GM23248 (cell line): ENCODE measurements at regions not wholly inside any gene's neighbourhood (a gene's known extent, or its start where the extent isn't known, plus 50 kb on each side); places are given as distances from the start of the nearest gene placed in this dataset.

ENCODE experiments used
- DNase-seq: peaks from one replicate; pipeline ENCODE4 v3.0.0-alpha.2; 2015
- H2AFZ ChIP-seq: fragments of 200-600 bp; sonication (generic); 2 replicates; pipeline ENCODE4 v1.6.1; 2016; ENCODE audit warnings: antibody characterized with exemption
- H3F3A ChIP-seq: fragments of 200-600 bp; sonication (generic); 2 replicates; pipeline ENCODE4 v1.6.1; 2016; ENCODE audit warnings: mild to moderate bottlenecking, antibody characterized with exemption, mixed run types; ENCODE audit not compliant: insufficient read depth
- H3K27ac ChIP-seq: fragments of 200-600 bp; sonication (generic); 2 replicates; pipeline ENCODE4 v1.5.1; 2016; ENCODE audit warnings: mild to moderate bottlenecking
- H3K27me3 ChIP-seq: fragments of 200-600 bp; sonication (generic); replicated peaks from 2 replicates; pipeline ENCODE4 v1.6.1; 2016; ENCODE audit warnings: mild to moderate bottlenecking; ENCODE audit not compliant: insufficient read depth
- H3K36me3 ChIP-seq: fragments of 200-600 bp; sonication (generic); 2 replicates; pipeline ENCODE4 v1.6.1; 2016; ENCODE audit warnings: low read depth, mild to moderate bottlenecking
- H3K4me1 ChIP-seq: fragments of 200-600 bp; sonication (generic); 2 replicates; pipeline ENCODE4 v1.6.1; 2016; ENCODE audit warnings: mild to moderate bottlenecking; ENCODE audit not compliant: insufficient read depth
- H3K4me2 ChIP-seq: fragments of 200-600 bp; sonication (generic); one replicate; pipeline ENCODE4 v1.6.1; 2016; ENCODE audit warnings: mild to moderate bottlenecking; ENCODE audit not compliant: unreplicated experiment
- H3K4me3 ChIP-seq: fragments of 200-600 bp; sonication (generic); 2 replicates; pipeline ENCODE4 v1.5.1; 2016; ENCODE audit warnings: mild to moderate bottlenecking
- H3K79me2 ChIP-seq: fragments of 200-600 bp; sonication (generic); 2 replicates; pipeline ENCODE4 v1.6.1; 2016; ENCODE audit warnings: mild to moderate bottlenecking; ENCODE audit not compliant: insufficient read depth
- H3K9ac ChIP-seq: fragments of 200-600 bp; sonication (generic); 2 replicates; pipeline ENCODE4 v1.6.1; 2016; ENCODE audit warnings: mild to moderate bottlenecking
- H3K9me2 ChIP-seq: fragments of 200-600 bp; sonication (generic); 2 replicates; pipeline ENCODE4 v1.6.1; 2016; ENCODE audit warnings: mixed run types, mild to moderate bottlenecking, moderate library complexity; ENCODE audit not compliant: insufficient read depth
- H3K9me3 ChIP-seq: fragments of 200-600 bp; sonication (generic); one replicate; pipeline ENCODE4 v1.6.1; 2017; ENCODE audit warnings: low read depth
- H4K20me1 ChIP-seq: fragments of 200-600 bp; sonication (generic); 2 replicates; pipeline ENCODE4 v1.6.0; 2016; ENCODE audit not compliant: insufficient read depth
- EZH2 ChIP-seq: fragments of 200-600 bp; sonication (generic); IDR thresholded peaks from 2 replicates; pipeline ENCODE4 v1.6.1; 2018; ENCODE audit warnings: antibody characterized with exemption, mild to moderate bottlenecking; ENCODE audit not compliant: insufficient read depth, poor library complexity, severe bottlenecking
- EZH2phosphoT487 ChIP-seq: fragments of 200-600 bp; sonication (generic); IDR thresholded peaks from 2 replicates; pipeline ENCODE4 v1.6.1; 2018; ENCODE audit warnings: antibody characterized with exemption, moderate library complexity, mild to moderate bottlenecking, low read depth; ENCODE audit not compliant: insufficient read depth
- whole genome bisulfite sequencing, 2 experiments: methylation state at CpG; one replicate each; pipeline ENCODE4 v1.1.6; 2015 to 2017; ENCODE audit warnings: low lambda C conversion rate in 2 of 2, low coverage in 1 of 2; ENCODE audit errors: missing lambda C conversion rate in 2 of 2; 5-methylcytosine and 5-hydroxymethylcytosine counted together
- in situ Hi-C: fragments of 300-500 bp; cut with MboI; formaldehyde crosslinking; loops from 2 replicates; pipeline ENCODE4 v1.15.0; 2020

DNA sequence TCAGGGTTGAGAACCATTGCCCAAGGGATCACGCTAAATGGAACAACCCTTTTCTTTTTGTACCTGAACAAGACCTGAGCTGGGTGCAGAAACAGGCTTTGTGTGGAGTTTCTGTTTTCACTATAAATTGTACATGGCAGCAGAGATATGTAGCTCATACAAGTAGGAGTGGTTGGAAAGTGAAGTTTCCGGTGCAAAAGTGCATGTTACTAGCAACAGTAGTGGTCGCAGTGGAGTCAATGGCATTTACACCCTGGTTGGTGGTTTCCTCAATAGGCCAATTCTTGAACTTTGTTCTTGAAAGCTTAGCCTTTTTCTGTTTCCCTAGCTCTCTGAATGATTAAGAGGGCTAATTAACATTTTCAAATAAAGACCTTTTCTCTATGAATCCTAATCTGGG is 170.7 kb downstream of the NEBL start:
- DNase-seq, result no peak
- H3K79me2 ChIP-seq, result no peaks in the 10 kb centered on the region
- no peak overlapping the region for H3K9ac ChIP-seq
- no peaks in the 10 kb centered on the region for H3K27me3 ChIP-seq
- no peak overlapping the region for H3K4me2 ChIP-seq
- H3K4me3 ChIP-seq, result no peak overlapping the region
- H3K4me1 ChIP-seq, result no peaks in the 10 kb centered on the region
- H4K20me1 ChIP-seq, result no peaks in the 10 kb centered on the region
- TF ChIP-seq EZH2 (no peak), EZH2phosphoT487 (no peak)
- no peaks in the 10 kb centered on the region for H3K9me2 ChIP-seq
- no peaks in the 10 kb centered on the region for H3K36me3 ChIP-seq
- 48 to 69% methylated on average over 3 of the region's 3 CpGs for WGBS, 2 experiments
- H2AFZ ChIP-seq, result no peak overlapping the region
- H3K9me3 ChIP-seq, result no peaks in the 10 kb centered on the region
- H3F3A ChIP-seq, result no peaks in the 10 kb centered on the region
- H3K27ac ChIP-seq, result no peak overlapping the region
- in situ Hi-C loops, result no loop called here

DNA sequence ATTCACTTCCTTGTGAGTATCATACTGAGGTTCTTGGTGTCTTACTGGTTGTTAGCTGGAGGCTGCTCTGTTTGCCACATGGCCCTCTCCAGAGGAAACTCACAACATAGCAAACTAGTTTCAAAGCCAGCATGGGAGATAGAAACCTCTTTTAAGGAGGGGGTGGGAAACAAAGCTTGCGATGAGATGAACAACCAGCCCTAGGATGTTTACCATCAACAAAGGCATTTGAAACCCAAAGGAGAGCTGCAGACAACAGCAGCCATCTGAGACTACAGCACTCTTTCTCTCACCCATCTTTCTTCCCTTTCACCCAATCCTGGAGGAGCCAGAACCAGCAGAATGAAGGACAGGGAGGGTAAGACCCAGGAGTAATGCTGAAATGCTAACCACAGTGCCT is 182.1 kb downstream of the NEBL start:
- Histone ChIP-seq H4K20me1 (no peaks in the 10 kb centered on the region), H3K4me3 (no peak overlapping the region), H3K9me3 (no peaks in the 10 kb centered on the region), H3K27me3 (no peaks in the 10 kb centered on the region), H3K9me2 (no peaks in the 10 kb centered on the region), H3K27ac (no peak overlapping the region), H3K9ac (no peak overlapping the region), H3K4me2 (no peak overlapping the region), H3F3A (no peaks in the 10 kb centered on the region), H2AFZ (no peak overlapping the region), H3K4me1 (no peaks in the 10 kb centered on the region), H3K36me3 (no peaks in the 10 kb centered on the region), H3K79me2 (no peaks in the 10 kb centered on the region)
- WGBS, 2 experiments, result 77 to 86% methylated on average over 1 of the region's 1 CpG
- in situ Hi-C loops, result no loop called here
- no peak for TF ChIP-seq EZH2phosphoT487
- TF ChIP-seq EZH2, result no peak
- DNase-seq, result no peak

DNA sequence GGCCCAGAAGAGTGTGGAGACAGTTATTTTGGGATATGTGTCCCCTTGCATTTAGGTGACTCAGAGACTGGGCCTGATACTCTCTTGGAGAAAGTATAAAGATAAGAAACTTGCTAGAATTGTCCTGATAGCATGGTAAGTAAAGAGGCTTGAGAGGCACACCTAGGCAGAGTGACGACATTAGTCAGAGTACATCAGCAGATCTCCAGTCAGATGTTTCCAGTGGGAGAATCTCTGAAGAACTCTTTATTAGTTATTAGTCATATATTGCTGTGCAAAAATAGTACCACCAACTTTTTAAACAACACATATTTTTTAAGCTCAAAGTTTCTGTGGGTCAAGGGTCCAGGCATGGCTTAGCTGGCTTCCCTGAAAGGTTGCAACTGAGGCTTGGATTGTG is 182.6 kb downstream of the NEBL start:
- H3K27me3 ChIP-seq, result no peaks in the 10 kb centered on the region
- no peak overlapping the region for H3K4me3 ChIP-seq
- H3K79me2 ChIP-seq, result no peaks in the 10 kb centered on the region
- no peak for DNase-seq
- no peak overlapping the region for H3K9ac ChIP-seq
- no peak overlapping the region for H3K4me2 ChIP-seq
- H3K9me2 ChIP-seq, result no peaks in the 10 kb centered on the region
- in situ Hi-C loops, result no loop called here
- H3K4me1 ChIP-seq, result no peaks in the 10 kb centered on the region
- no peak overlapping the region for H3K27ac ChIP-seq
- no peaks in the 10 kb centered on the region for H3F3A ChIP-seq
- H3K36me3 ChIP-seq, result no peaks in the 10 kb centered on the region
- H2AFZ ChIP-seq, result no peak overlapping the region
- TF ChIP-seq EZH2 (no peak), EZH2phosphoT487 (no peak)
- no peaks in the 10 kb centered on the region for H3K9me3 ChIP-seq
- 0% methylated on average over 1 of the region's 1 CpG for WGBS, 2 experiments
- H4K20me1 ChIP-seq, result no peaks in the 10 kb centered on the region

DNA sequence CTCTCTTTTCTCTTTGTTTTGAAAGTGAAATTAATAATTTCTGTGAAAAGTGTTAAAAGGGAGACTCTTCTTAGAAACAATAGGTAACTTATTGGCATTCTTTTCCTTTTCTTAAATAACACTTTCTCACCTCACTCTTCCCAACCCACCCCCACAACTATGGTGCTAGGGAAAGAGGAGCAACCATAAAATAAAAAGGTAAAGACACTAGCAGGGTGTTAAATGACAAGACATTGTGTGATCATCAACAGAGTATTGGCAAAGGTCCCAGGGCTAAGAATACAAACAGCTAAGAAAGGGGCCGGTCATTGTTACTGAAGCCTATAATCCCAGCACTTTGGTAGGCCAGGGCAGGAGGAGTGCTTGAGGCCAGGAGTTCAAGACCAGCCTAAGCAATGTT is 183.7 kb downstream of the NEBL start:
- Histone ChIP-seq H3K4me1 (no peaks in the 10 kb centered on the region), H3K36me3 (no peaks in the 10 kb centered on the region), H3K27ac (no peak overlapping the region), H3K9me2 (no peaks in the 10 kb centered on the region), H4K20me1 (no peaks in the 10 kb centered on the region), H3K9me3 (no peaks in the 10 kb centered on the region), H3F3A (no peaks in the 10 kb centered on the region), H2AFZ (no peak overlapping the region), H3K9ac (no peak overlapping the region), H3K27me3 (no peaks in the 10 kb centered on the region), H3K4me2 (no peak overlapping the region), H3K4me3 (no peak overlapping the region), H3K79me2 (no peaks in the 10 kb centered on the region)
- no peak for TF ChIP-seq EZH2
- TF ChIP-seq EZH2phosphoT487, result no peak
- in situ Hi-C loops, result no loop called here
- DNase-seq, result no peak
- 29 to 33% methylated on average over 1 of the region's 1 CpG for WGBS, 2 experiments

DNA sequence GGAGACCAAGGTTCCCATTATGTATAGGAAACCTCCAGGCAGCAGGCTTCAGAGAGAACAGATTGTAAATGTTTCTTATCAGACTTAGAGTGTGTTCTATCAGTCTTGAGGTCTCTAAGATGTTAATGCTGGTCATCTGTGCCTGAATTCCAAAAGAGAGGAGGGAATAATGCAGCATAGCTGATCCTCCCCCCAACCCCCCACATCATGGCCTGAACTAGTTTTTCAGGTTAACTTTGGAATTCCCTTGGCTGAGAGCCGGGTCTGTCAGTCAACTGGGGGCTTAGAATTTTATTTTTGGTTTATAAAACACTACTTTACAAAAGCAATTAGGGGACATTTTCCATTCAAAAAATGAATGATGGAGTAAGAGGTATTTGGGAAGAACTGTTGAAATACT is 184.3 kb downstream of the NEBL start:
- Histone ChIP-seq H3K79me2 (no peaks in the 10 kb centered on the region), H2AFZ (no peak overlapping the region), H3K4me3 (no peak overlapping the region), H3K4me1 (no peaks in the 10 kb centered on the region), H3K4me2 (no peak overlapping the region), H3K9me2 (no peaks in the 10 kb centered on the region), H3K9me3 (no peaks in the 10 kb centered on the region), H3K36me3 (no peaks in the 10 kb centered on the region), H3K27ac (no peak overlapping the region), H3K27me3 (no peaks in the 10 kb centered on the region), H3K9ac (no peak overlapping the region), H4K20me1 (no peaks in the 10 kb centered on the region), H3F3A (no peaks in the 10 kb centered on the region)
- in situ Hi-C loops, result no loop called here
- 17 to 21% methylated on average over 1 of the region's 1 CpG for WGBS, 2 experiments
- no peak for TF ChIP-seq EZH2phosphoT487
- TF ChIP-seq EZH2, result no peak
- DNase-seq, result no peak
